HUES6 (cell line): ENCODE measurements at regions not wholly inside any gene's neighbourhood (a gene's known extent, or its start where the extent isn't known, plus 50 kb on each side); places are given as distances from the start of the nearest gene placed in this dataset.
"Not testable (repeated sequence)": the region's sequence is repeated elsewhere in the genome, so short reads cannot be mapped to it uniquely, and the experiment has no call there.

Experiments
- H3K27ac ChIP-seq: 2 replicates; pipeline ENCODE4 v1.7.0; 2013; ENCODE audit warnings: low read depth, mild to moderate bottlenecking, low read length, inconsistent platforms
- H3K27me3 ChIP-seq: 2 replicates; pipeline ENCODE4 v1.6.1; 2013; ENCODE audit warnings: low read length; ENCODE audit not compliant: control insufficient read depth, insufficient read depth
- H3K36me3 ChIP-seq: 2 replicates; pipeline ENCODE4 v1.6.1; 2013; ENCODE audit warnings: low read length; ENCODE audit not compliant: control insufficient read depth, insufficient read depth
- H3K4me1 ChIP-seq: 2 replicates; pipeline ENCODE4 v1.6.1; 2013; ENCODE audit warnings: low read length; ENCODE audit not compliant: control insufficient read depth, insufficient read depth
- H3K4me3 ChIP-seq: 2 replicates; pipeline ENCODE4 v1.5.1; 2013; ENCODE audit warnings: low read depth, low read length
- H3K9ac ChIP-seq: one replicate; pipeline ENCODE4 v1.6.1; 2013; ENCODE audit warnings: mild to moderate bottlenecking, low read length
- H3K9me3 ChIP-seq: 2 replicates; pipeline ENCODE4 v1.6.1; 2013; ENCODE audit warnings: low read depth, low read length; ENCODE audit not compliant: control insufficient read depth, insufficient read depth

DNA sequence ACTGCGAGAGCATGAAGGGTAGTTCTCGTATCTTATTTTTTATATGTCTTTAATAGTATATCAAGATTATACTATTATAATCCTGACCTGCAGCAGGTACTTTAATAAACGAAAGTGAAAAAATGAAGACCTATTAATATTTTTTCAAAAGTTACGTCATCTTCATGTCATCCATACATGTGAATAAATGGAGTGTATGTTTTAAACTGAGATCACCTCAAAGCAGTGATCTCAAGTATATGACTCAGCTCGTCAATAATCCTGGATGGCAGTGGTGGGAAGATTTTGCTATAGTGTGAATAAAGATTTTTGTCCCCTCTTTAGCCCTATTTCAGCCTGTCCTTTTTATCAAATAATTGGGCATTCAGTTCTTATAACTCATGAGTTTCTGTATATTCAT is 166.3 kb upstream of the FBXO11 start:
- Histone ChIP-seq H3K4me1 (no peaks in the 10 kb centered on the region; the same call in 1 of the 2 replicates), H3K36me3 (no peaks in the 10 kb centered on the region), H3K4me3 (no peak overlapping the region), H3K9ac (no peak overlapping the region), H3K9me3 (no peaks in the 10 kb centered on the region), H3K27me3 (no peaks in the 10 kb centered on the region), H3K27ac (no peak overlapping the region)

DNA sequence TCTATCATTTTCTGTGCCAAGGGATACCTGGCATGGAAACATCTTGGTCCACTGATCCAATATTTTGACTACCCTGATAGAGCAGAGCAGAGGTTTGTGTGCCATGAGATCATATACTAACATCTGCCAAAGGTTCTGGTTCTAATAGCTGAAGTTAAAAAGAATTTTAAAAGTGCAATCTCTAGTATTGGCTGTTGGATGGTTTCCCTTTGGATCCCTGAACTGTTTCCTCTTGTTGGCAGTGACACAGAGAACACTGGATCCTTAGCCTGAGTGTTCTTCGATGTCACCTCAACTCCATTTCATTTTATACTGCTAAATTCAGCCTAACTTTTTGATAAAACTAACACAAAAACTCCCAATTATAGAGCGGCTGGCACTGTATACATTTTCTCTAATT is 169.3 kb upstream of the FBXO11 start:
- H3K4me3 ChIP-seq: no peak overlapping the region
- H3K36me3 ChIP-seq: no peaks in the 10 kb centered on the region
- H3K27me3 ChIP-seq: no peaks in the 10 kb centered on the region
- no peak overlapping the region for H3K9ac ChIP-seq
- H3K27ac ChIP-seq: no peak overlapping the region
- no peaks in the 10 kb centered on the region for H3K9me3 ChIP-seq
- no peaks in the 10 kb centered on the region; the same call in 1 of the 2 replicates for H3K4me1 ChIP-seq

DNA sequence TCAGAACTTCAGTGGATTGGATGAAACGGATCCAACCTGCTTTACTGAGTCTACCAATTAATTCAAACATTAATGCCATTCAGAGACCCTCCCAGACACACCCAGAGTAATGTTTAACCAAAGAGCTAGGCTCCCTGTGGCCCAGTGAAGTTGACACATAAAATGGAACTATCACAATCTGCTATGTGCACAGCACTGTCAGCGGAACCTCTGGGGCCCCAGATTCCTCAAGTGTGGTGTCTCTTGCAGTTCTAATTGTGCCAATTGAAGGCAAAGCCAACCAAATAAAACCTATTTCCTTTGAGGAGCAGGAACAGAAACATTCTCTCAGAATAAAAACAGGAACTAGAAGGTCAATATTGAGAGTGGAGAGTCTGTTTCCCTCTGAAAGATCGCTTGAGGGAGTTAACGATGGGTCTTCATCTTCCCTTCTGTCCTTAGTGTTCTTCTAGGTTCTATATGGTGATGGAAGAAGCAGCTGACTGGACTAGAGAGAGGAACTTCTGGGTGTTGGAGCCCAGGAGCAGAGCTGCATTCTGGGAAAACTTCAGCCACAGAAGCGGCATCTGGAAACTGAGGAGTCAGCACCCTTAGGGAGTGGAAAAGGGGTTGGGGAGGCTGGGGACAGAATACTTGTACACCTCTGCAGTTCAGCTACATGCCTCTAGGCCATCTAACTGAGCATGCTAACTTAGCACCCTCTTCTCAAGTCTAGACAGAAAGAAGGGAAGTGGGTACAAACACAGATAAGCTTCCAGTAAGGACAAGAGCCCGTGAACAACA is 174.4 kb upstream of the FBXO11 start:
- Histone ChIP-seq H3K27me3 (no peaks in the 10 kb centered on the region), H3K36me3 (no peaks in the 10 kb centered on the region), H3K9ac (no peak overlapping the region), H3K9me3 (no peaks in the 10 kb centered on the region), H3K27ac (no peak overlapping the region), H3K4me1 (no peaks in the 10 kb centered on the region), H3K4me3 (no peak overlapping the region)

DNA sequence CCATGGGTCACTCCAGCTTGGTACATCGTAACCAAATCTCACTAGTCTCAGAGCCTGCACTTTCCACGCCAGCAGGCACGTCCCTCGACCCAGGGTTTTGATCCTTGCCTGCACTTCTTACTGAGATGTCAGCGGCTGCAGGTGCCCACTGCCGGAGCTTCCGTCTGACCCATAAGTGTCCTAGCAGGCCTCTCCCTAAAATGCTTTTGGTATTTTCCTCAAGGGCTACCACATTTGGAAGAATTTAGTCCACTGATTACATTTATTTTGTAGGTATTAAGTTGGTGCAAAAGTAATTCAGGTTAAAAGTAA is 175.0 kb upstream of the FBXO11 start:
- H3K9me3 ChIP-seq: no peaks in the 10 kb centered on the region
- H3K9ac ChIP-seq: no peak overlapping the region
- no peak overlapping the region for H3K27ac ChIP-seq
- no peaks in the 10 kb centered on the region for H3K36me3 ChIP-seq
- H3K4me3 ChIP-seq: no peak overlapping the region
- H3K27me3 ChIP-seq: no peaks in the 10 kb centered on the region
- H3K4me1 ChIP-seq: no peaks in the 10 kb centered on the region

DNA sequence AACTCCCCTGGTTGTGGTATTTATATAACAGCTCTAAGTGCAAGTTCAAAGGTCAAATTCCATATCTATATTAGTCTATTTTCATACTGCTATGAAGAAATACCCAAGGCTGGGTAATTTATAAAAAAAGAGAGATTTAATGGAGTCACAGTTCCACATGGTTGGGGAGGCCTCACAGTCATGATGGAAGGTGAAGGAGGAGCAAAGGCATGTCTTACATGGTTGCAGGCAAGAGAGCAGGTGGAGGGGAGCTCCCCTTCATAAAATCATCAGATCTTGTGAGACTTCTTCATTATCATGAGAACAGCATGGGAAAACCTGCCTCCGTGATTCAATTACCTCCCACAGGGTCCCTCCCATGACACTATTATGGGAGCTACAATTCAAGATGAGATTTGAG is 179.6 kb upstream of the FBXO11 start:
- Histone ChIP-seq H3K4me3 (no peak overlapping the region), H3K36me3 (peaks cover 2% of the 10 kb centered on the region; the same call in 1 of the 2 replicates), H3K27ac (no peak overlapping the region), H3K9ac (no peak overlapping the region), H3K9me3 (peaks cover 6% of the 10 kb centered on the region; the same call in 1 of the 2 replicates), H3K27me3 (no peaks in the 10 kb centered on the region), H3K4me1 (no peaks in the 10 kb centered on the region; the same call in 1 of the 2 replicates)

DNA sequence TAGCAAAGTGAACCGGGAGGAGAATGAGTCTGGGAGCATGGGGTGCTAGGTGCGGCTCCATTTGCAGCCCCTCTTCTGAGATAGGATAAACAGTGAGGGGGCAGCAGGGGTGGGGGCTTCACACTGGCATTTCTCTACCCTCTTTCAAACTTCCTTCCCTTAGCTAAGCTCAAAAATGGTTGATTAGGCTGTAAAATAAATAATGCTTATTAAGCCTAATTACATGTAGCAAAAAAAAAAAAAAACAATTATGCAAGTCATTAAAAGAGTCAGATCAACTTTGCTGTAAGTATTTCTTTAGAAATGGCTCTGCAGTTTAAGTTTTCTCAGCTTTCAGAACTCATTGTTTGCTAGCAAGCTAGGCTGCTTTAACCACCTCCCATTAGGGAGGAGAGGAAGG is 182.7 kb upstream of the FBXO11 start:
- peaks cover 12% of the 10 kb centered on the region; the same call in 1 of the 2 replicates for H3K9me3 ChIP-seq
- H3K4me1 ChIP-seq: no peaks in the 10 kb centered on the region; the same call in 1 of the 2 replicates
- H3K27me3 ChIP-seq: no peaks in the 10 kb centered on the region
- peaks cover 2% of the 10 kb centered on the region; the same call in 1 of the 2 replicates for H3K36me3 ChIP-seq
- no peak overlapping the region for H3K4me3 ChIP-seq
- H3K27ac ChIP-seq: no peak overlapping the region
- no peak overlapping the region for H3K9ac ChIP-seq

DNA sequence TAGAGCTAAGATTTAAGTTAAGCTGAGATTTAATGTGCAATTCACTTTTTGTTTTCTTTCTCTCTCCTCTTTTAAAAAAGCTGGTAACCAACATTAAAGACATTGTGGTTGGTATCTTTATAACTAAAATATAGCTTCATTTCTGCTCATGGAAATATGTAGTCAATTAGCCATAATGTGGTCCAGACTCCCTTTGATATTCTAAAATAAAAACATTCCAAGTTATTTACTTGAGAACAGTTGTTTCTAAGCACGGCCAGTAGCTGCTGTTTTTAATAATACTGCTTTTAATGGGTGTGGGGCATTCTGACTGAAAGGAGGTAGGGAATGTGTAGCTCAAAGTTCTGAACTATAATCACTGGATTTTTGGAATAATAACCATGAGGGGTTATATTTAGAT is 183.3 kb upstream of the FBXO11 start:
- Histone ChIP-seq H3K4me3 (no peak overlapping the region), H3K27me3 (no peaks in the 10 kb centered on the region), H3K9me3 (peaks cover 12% of the 10 kb centered on the region; the same call in 1 of the 2 replicates), H3K36me3 (peaks cover 2% of the 10 kb centered on the region; the same call in 1 of the 2 replicates), H3K27ac (no peak overlapping the region), H3K4me1 (no peaks in the 10 kb centered on the region; the same call in 1 of the 2 replicates), H3K9ac (no peak overlapping the region)

DNA sequence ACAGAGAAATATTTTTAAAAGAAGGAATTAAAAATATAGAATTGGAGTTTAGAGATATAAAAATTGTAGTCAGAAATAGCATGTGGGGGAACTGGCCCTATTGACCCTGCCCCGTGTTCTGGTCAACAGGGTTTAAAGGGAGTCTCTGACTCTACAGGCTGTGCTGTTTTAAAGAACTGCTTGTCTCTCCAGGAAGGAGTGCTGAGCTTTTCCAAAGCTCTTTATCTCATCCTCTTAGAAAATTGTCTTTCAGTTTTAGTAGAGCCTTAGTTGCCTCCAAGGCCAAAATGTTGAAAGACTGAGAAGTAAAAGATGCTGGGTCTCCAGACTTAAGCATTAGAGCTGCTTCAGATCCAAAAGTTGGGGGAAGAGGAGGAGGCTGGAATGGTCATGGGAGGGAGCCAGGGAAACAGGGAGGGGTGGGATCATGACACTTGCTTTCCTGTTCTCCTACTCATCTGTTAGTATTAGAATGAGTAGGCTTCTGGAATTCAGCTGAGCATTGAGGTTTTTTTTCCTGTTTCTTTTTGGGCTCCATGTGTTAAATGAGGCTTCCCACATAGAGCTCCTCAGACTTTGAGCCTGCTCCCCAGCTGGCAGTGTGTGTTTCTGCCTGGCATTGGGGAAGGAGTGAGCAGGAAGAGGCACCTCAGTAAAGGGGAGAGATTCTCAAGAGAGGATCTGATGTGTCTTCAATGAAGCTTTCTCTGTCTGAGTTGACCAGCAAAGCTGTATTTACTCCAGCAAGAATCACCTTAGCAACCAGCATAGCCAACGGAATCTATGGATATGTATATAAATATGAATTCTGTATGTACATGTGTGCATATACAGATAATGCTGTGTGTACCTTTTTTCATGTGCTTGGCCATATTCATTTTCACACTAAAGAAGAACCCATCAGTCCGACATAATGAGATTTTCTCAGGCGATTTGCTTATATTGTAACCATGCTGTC is 186.8 kb upstream of the FBXO11 start:
- H3K36me3 ChIP-seq: peaks cover 2% of the 10 kb centered on the region; the same call in 1 of the 2 replicates
- no peak overlapping the region for H3K9ac ChIP-seq
- H3K9me3 ChIP-seq: peaks cover 12% of the 10 kb centered on the region; the same call in 1 of the 2 replicates
- no peak overlapping the region for H3K27ac ChIP-seq
- H3K4me1 ChIP-seq: no peaks in the 10 kb centered on the region; the same call in 1 of the 2 replicates
- no peak overlapping the region for H3K4me3 ChIP-seq
- H3K27me3 ChIP-seq: no peaks in the 10 kb centered on the region

DNA sequence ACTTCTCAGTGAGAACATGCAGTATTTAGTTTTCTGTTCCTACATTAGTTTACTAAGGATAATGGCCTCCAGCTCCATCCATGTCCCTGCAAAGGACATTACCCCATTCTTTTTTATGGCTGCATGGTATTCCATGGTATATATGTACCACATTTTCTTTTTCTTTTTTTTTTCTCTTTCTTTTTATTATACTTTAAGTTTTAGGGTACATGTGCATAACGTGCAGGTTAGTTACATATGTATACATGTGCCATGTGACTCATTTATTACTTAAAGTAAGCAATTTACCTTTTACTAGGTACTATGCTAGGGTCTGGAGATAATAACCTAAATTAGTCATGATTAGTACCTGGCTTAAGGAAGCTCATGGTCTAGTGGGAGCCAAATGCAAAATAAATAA is 190.5 kb upstream of the FBXO11 start:
- not testable (repeated sequence) for H3K27me3 ChIP-seq, H3K9me3 ChIP-seq, H3K4me3 ChIP-seq, H3K4me1 ChIP-seq, H3K27ac ChIP-seq, H3K36me3 ChIP-seq, H3K9ac ChIP-seq

DNA sequence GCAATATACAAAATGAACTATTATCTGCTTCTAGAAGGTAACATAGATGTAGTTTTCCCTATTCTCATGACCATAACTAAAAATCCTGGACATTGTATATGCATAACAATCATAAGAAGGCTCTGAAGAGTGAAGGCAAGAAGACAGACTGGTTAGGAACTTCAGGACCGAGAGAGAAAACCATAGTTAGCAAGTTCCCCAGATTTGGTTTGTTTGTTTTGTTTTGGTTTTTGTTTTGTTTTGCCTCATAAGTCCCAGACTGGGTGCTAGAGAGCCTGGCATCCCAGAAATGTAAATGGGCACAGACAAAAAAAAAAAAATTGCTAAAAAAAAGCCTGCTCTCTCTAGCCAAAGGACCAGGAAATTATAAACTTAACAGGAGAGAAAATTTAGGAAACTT is 192.2 kb upstream of the FBXO11 start:
- no peak overlapping the region for H3K27ac ChIP-seq
- H3K27me3 ChIP-seq: no peaks in the 10 kb centered on the region
- no peaks in the 10 kb centered on the region for H3K36me3 ChIP-seq
- H3K4me1 ChIP-seq: no peaks in the 10 kb centered on the region
- no peaks in the 10 kb centered on the region for H3K9me3 ChIP-seq
- H3K4me3 ChIP-seq: no peak overlapping the region
- no peak overlapping the region for H3K9ac ChIP-seq

DNA sequence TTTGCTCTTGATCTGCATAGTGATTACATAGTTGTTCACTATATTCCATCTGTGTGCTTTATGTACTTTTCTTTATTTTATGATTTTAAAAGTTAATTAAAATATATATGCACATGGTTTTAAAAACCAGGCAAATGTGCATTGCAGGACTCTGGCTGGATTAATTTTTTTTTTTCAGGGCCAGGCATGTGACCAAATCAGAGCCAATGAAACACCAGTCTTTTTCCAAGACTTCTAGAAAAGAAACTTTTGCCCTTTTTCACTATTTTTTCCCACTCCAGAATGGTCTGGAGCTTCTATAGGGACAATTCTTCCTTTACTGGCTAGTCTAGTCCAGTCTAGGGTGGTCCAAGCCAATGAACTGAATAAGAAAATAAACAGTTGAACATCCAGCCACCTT is 198.1 kb upstream of the FBXO11 start:
- Histone ChIP-seq H3K36me3 (no peaks in the 10 kb centered on the region), H3K27me3 (no peaks in the 10 kb centered on the region), H3K4me3 (no peak overlapping the region), H3K27ac (no peak overlapping the region), H3K9ac (no peak overlapping the region), H3K4me1 (peaks cover 21% of the 10 kb centered on the region), H3K9me3 (no peaks in the 10 kb centered on the region)
